GM21390 (cell line): ENCODE measurements at regions not wholly inside any gene's neighbourhood (a gene's known extent, or its start where the extent isn't known, plus 50 kb on each side); places are given as distances from the start of the nearest gene placed in this dataset.
A peak's percentile ranks its signal among the peaks of the same experiment; 100 is the strongest.
"Not testable (repeated sequence)": the region's sequence is repeated elsewhere in the genome, so short reads cannot be mapped to it uniquely, and the experiment has no call there.

Source experiments
- ATAC-seq: cut with Tn5 transposase; IDR thresholded peaks from one replicate; pipeline ENCODE4 v1.9.1; 2021; ENCODE audit not compliant: unreplicated experiment

GRCh38 chr13:79836121-79836520 is 355.2 kb downstream of the NDFIP2 start:
- ATAC-seq, result not testable (repeated sequence)

- ATAC-seq, result no peak
These were observed 353.9 kb downstream of the NDFIP2 start for GRCh38 chr13:79834876-79835275.

GRCh38 chr13:79833991-79834390 is 353.0 kb downstream of the NDFIP2 start:
- ATAC-seq, result no peak

GRCh38 chr13:79831556-79831955 is 350.6 kb downstream of the NDFIP2 start:
- ATAC-seq, result no peak

- ATAC-seq, result no peak
These were observed 350.0 kb downstream of the NDFIP2 start for GRCh38 chr13:79830945-79831344.

GRCh38 chr13:79830426-79830825 is 349.5 kb downstream of the NDFIP2 start:
- no peak for ATAC-seq

- ATAC-seq, result no peak
These were observed 348.9 kb downstream of the NDFIP2 start for GRCh38 chr13:79829880-79830279.

- ATAC-seq, result no peak
These were observed 345.0 kb downstream of the NDFIP2 start for GRCh38 chr13:79825959-79826358.

GRCh38 chr13:79815041-79815440 is 334.1 kb downstream of the NDFIP2 start:
- no peak for ATAC-seq

GRCh38 chr13:79812070-79812850 is 331.3 kb downstream of the NDFIP2 start:
- ATAC-seq, result peak; percentile 72

- ATAC-seq, result no peak
These were observed 330.2 kb downstream of the NDFIP2 start for GRCh38 chr13:79811170-79811569.

GRCh38 chr13:79810669-79811068 is 329.7 kb downstream of the NDFIP2 start:
- ATAC-seq, result no peak

- ATAC-seq, result no peak
These were observed 329.1 kb downstream of the NDFIP2 start for GRCh38 chr13:79810018-79810417.

GRCh38 chr13:79808475-79808874 is 327.5 kb downstream of the NDFIP2 start:
- ATAC-seq, result no peak

GRCh38 chr13:79807554-79807953 is 326.6 kb downstream of the NDFIP2 start:
- no peak for ATAC-seq

GRCh38 chr13:79806821-79807220 is 325.9 kb downstream of the NDFIP2 start:
- ATAC-seq, result no peak

- no peak for ATAC-seq
These were observed 324.4 kb downstream of the NDFIP2 start for GRCh38 chr13:79805317-79805716.

- ATAC-seq, result no peak
These were observed 323.0 kb downstream of the NDFIP2 start for GRCh38 chr13:79803989-79804388.

GRCh38 chr13:79803296-79803695 is 322.3 kb downstream of the NDFIP2 start:
- no peak for ATAC-seq

GRCh38 chr13:79802389-79803085 is 321.6 kb downstream of the NDFIP2 start:
- ATAC-seq, result no peak

- ATAC-seq, result no peak
These were observed 318.3 kb downstream of the NDFIP2 start for GRCh38 chr13:79799059-79799867.

GRCh38 chr13:79796136-79796535 is 315.2 kb downstream of the NDFIP2 start:
- ATAC-seq, result no peak
